Right cardiac atrium (tissue), 5 donors: ENCODE measurements at regions not wholly inside any gene's neighbourhood (a gene's known extent, or its start where the extent isn't known, plus 50 kb on each side); places are given as distances from the start of the nearest gene placed in this dataset.

Experiments
- ATAC-seq, 2 donors: fragments of 200-7000 bp; cut with Tn5 transposase; one replicate each; pipeline versions ENCODE4 v1.8.0 to v1.9.1; 2020; ENCODE audit warnings: moderate library complexity in 2 of 2, mild to moderate bottlenecking in 1 of 2
- DNase-seq, 3 donors: peaks; one replicate each; pipeline ENCODE4 v3.0.0-alpha.2; 2020
- H3K27ac ChIP-seq: one replicate; pipeline ENCODE4 v1.5.1; 2013; ENCODE audit warnings: mild to moderate bottlenecking, low read length, control low read depth, moderate library complexity
- H3K27me3 ChIP-seq: one replicate; pipeline ENCODE4 v1.6.1; 2013; ENCODE audit not compliant: control insufficient read depth, insufficient read depth
- H3K4me1 ChIP-seq: one replicate; pipeline ENCODE4 v1.6.1; 2013; ENCODE audit warnings: low read length; ENCODE audit not compliant: control insufficient read depth, insufficient read depth
- H3K4me3 ChIP-seq: one replicate; pipeline ENCODE4 v1.5.1; 2013; ENCODE audit warnings: low read length, control low read depth
- H3K9me3 ChIP-seq: one replicate; pipeline ENCODE4 v1.6.1; 2013; ENCODE audit warnings: low read length; ENCODE audit not compliant: control insufficient read depth
- WGBS: extraction: QIAGEN DNeasy Blood & Tissue Kit; methylation state at CpG from one replicate; pipeline ENCODE4 v1.1.7; 2013; 5-methylcytosine and 5-hydroxymethylcytosine counted together
- intact Hi-C, 4 donors: fragments of 100-400 bp; cut with DNase I; formaldehyde crosslinking; loops; one replicate each; pipeline versions ENCODE4 v1.11.0 to v1.14.0; 2022 to 2023
- donor health status: healthy with polysubstance abuse.
- donor health status: DM: no; HTN: yes; CAD: no.
- donor health status: DM: no; HTN: no; CAD: no.
- donor health status: DM: no; HTN: yes; CAD: no; lungs with severe emphysema.
- donor health status: DM: yes; HTN: yes; CAD: no.

DNA sequence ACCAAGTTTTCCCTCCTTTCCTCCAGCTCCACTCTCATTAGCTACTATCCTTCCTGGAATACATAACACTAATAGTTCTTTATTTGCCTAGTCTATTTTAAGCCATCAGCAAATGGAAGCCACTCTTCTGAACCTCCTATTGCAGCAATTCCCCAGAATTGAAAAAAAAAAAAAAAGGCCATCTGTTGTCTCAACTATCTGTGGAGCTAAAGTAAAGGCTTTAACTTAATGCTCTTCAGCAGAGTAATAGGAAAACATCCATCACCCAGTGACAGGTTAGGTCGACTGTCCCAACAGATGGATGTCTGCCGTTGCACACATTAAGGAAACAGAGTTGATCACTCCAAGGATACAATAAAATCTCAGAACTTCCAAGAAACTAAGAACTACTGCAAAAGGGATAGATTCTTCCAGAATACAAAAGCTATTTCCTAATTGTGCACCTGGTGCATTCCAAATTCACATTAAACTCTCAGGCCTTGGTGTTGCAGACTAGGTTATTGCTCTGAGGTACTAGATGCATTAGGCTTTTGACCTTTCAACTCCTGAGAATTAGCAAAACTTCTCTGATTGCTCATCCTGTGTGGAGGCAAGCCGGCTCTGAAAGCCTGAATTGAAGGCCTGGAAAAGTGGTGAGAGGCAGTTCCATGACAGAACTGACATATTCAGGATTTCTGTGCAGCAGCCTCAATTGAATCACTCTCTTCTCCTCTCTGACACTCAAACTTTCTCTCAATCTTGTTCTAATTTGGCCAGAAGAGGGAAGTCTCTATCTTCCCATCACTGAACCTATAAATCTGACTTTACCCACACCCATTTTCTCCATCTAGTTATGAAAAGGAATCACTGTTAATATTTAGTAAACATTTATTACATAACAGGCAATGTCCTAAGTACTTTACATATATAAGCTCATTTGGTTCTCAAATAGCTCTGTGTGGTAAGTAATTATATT, 238.4 kb upstream of the HMGA2 start:
- Histone ChIP-seq H3K9me3 (no peaks in the 10 kb centered on the region), H3K4me3 (no peak overlapping the region), H3K27me3 (no peaks in the 10 kb centered on the region), H3K27ac (no peak overlapping the region), H3K4me1 (no peaks in the 10 kb centered on the region)
- ATAC-seq = no peak
- intact Hi-C loops = no loop called here
- no peak for DNase-seq
- WGBS = 57% methylated on average over 3 of the region's 3 CpGs

DNA sequence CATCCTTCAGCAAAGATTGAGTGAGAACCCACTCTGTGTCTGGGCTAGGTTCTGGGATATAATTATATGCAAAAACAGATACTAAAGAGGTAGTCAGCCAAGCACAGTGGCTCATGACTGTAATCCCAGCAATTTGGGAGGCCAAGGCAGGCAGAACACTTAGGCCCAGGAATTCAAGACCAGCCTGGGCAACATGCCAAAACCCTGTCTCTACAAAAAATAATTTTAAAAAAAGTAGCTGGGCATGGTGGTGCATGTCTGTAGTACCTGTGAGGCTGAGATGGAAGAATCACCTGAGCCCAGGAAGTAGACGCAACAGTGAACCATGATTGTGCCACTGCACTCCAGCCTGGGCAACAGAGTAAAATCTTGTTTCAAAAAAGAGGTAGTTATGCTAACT, 237.5 kb upstream of the HMGA2 start:
- intact Hi-C loops = no loop called here
- 97% methylated on average over 1 of the region's 1 CpG for WGBS
- DNase-seq (no peak), ATAC-seq (no peak)
- Histone ChIP-seq H3K4me3 (no peak overlapping the region), H3K27me3 (no peaks in the 10 kb centered on the region), H3K9me3 (no peaks in the 10 kb centered on the region), H3K27ac (no peak overlapping the region), H3K4me1 (no peaks in the 10 kb centered on the region)

DNA sequence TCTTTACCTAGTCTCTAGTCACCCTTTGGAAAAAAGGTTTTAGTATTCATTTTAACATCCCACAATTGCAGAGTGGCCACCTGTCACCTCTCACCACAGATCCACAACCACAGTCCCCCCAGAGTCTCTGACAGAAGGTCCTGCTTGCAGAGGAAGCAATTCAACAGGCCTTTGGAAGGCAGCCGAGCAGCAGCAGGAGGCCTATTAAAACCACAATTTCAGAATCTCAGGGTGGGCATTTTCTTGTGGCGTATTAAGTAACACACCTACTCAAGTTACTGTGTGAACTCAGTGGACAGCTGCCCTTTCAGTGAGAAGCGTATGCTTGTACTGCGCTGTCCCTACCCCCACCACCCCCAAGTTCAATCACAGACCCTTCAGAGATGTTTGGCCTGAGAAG, 234.0 kb upstream of the HMGA2 start:
- no peaks in the 10 kb centered on the region for H3K4me1 ChIP-seq
- H3K4me3 ChIP-seq = no peak overlapping the region
- no peaks in the 10 kb centered on the region for H3K9me3 ChIP-seq
- intact Hi-C loops = no loop called here
- ATAC-seq = no peak
- no peaks in the 10 kb centered on the region for H3K27me3 ChIP-seq
- 95% methylated on average over 4 of the region's 4 CpGs for WGBS
- H3K27ac ChIP-seq = no peak overlapping the region
- no peak for DNase-seq

DNA sequence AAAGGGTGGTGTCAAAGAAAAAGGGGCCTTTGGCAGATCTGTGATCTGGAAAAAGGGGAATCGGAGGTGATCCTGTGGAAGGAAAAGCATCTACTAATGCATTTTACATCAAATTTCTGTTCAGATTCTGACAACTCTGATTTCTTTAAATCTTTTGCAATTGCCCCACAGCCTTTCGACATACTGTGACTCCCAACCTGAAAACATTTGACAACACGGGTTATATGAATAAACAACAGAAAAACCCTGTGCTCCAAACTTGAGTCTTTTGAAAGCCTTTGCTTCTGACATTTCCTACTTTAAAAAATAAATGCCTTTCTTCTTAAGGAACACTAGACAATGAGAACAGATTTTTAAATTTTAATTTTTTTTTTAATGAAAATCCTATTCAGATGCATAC, 231.9 kb upstream of the HMGA2 start:
- Histone ChIP-seq H3K9me3 (no peaks in the 10 kb centered on the region), H3K4me3 (no peak overlapping the region), H3K4me1 (no peaks in the 10 kb centered on the region), H3K27ac (no peak overlapping the region), H3K27me3 (no peaks in the 10 kb centered on the region)
- WGBS = 94% methylated on average over 3 of the region's 3 CpGs
- no peak for ATAC-seq
- intact Hi-C loops = no loop called here
- no peak for DNase-seq

DNA sequence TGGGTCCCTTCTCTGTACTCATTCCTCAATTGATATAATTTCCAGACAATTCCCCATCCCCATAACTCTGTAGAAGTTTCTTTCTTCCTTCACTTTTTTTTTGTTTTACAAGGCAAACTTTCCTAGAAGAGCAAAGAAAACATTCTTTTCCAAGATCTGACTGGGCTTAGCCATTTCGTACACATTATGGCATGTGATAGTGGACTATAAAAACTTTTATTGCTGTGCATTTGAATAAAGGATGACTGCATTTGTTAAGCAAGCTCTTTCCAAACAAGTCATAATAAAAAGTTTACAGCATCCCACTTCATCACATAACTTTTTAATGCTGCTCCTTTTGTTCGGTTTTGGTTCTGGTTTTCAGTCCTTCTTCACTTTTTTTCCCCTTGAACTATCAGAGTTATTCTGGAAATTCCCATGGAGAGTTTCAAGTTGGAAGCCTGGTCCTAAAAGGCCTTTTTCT, 231.0 kb upstream of the HMGA2 start:
- no peak overlapping the region for H3K27ac ChIP-seq
- ATAC-seq (no peak), DNase-seq (no peak)
- H3K4me3 ChIP-seq = no peak overlapping the region
- no peaks in the 10 kb centered on the region for H3K4me1 ChIP-seq
- no peaks in the 10 kb centered on the region for H3K27me3 ChIP-seq
- intact Hi-C loops = no loop called here
- no peaks in the 10 kb centered on the region for H3K9me3 ChIP-seq
- 72% methylated on average over 2 of the region's 2 CpGs for WGBS

DNA sequence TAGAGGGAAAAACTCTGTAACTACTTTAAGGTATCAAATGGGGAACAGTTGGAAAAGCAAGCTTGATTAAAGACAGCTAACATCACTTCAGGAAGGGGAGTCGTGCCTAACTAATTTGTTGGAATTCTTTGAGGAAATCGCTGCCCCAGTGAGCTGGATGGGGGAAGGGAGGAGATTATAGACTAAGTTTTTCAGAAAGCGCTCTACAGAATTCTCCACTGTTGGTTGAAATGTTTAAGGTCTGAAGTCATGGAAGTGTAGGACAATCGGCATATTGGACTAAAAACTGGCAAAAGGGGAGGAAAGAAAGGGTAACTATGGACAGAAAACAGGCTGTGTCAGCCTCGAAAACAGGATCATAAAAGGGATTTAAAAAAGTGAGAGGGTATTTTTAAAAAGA, 229.9 kb upstream of the HMGA2 start:
- ATAC-seq (no peak), DNase-seq (no peak)
- intact Hi-C loops = no loop called here
- 36% methylated on average over 5 of the region's 5 CpGs for WGBS
- Histone ChIP-seq H3K9me3 (no peaks in the 10 kb centered on the region), H3K27ac (no peak overlapping the region), H3K4me3 (no peak overlapping the region), H3K4me1 (no peaks in the 10 kb centered on the region), H3K27me3 (no peaks in the 10 kb centered on the region)

DNA sequence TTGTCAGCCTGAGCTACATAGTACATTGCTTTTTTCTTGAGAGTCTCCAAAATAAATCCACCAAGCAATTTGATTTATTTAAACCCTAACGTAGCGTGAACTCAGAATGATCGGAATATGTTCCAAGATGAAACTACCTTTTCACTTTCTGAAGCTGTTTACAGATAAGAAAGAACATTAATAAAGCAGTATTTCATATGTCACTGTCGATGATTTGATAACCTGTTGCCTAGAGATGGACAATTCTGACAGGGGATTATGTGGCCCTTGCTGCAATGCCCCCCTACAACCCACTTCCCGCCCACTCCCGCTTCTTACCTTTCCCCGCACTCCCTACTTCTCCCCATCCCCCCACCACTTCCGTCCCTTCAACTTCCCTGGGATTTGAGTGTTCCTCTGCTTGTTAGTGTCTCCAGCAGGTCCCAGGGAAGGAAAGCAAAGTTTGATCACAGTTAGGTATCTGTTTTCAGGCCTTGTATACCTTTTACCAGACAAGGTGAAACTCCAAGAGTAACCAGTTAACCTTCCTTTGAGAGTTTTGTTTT, 229.2 kb upstream of the HMGA2 start:
- Histone ChIP-seq H3K4me3 (no peak overlapping the region), H3K9me3 (no peaks in the 10 kb centered on the region), H3K27ac (no peak overlapping the region), H3K4me1 (no peaks in the 10 kb centered on the region), H3K27me3 (no peaks in the 10 kb centered on the region)
- ATAC-seq = no peak
- DNase-seq = no peak
- 76% methylated on average over 8 of the region's 8 CpGs for WGBS
- intact Hi-C loops = no loop called here

DNA sequence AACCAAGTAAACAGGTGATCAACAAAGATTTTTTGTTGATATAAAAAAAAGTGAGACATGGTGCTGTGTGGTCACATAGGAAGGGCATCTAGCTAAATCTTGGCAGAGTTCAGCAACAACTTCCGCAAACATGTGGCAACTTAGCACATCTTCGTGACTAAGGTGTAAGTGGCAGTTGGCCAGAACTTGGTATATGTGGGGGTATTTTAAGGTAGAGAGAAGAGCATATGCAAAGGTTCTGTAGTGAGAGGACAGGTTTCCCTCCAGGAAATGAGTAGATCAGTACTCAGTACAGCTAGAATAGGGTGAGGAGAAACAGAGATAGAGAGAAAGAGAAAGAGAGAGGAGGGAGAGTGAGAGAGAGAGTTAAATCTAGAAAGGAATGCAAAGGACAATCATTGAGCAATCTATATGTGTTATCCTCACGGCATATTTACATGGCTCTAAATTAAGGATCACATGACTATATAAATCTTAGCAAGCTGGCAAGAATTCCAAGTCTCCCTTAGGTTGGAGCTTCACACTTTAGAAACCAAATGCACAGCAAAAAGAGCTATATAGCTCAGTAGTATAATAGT, 227.7 kb upstream of the HMGA2 start:
- DNase-seq (no peak), ATAC-seq (no peak)
- Histone ChIP-seq H3K27me3 (no peaks in the 10 kb centered on the region), H3K4me3 (no peak overlapping the region), H3K9me3 (no peaks in the 10 kb centered on the region), H3K27ac (no peak overlapping the region), H3K4me1 (no peaks in the 10 kb centered on the region)
- WGBS = 72% methylated on average over 3 of the region's 3 CpGs
- intact Hi-C loops = no loop called here

DNA sequence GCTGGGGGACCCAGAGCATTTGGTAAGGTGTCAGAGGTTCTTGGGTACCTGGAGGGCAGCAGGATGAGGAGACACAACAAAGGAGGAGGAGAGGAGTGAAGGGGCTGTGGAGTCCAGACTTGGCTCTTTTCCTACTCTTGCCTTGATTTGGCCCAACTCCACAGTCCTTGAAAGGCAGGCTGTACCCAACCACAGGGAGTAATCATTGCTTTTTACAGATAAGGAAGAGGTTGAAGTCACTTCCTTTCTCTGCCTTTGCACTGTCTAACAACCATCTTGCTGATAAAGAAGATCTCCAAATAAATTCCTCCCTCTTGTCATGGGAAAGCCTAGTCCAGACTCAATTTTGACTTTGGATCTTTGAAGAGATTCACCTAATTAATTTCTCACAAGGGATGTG, 226.8 kb upstream of the HMGA2 start:
- Histone ChIP-seq H3K27me3 (no peaks in the 10 kb centered on the region), H3K4me1 (no peaks in the 10 kb centered on the region), H3K27ac (no peak overlapping the region), H3K4me3 (no peak overlapping the region), H3K9me3 (no peaks in the 10 kb centered on the region)
- ATAC-seq = no peak
- DNase-seq = no peak
- intact Hi-C loops = no loop called here

DNA sequence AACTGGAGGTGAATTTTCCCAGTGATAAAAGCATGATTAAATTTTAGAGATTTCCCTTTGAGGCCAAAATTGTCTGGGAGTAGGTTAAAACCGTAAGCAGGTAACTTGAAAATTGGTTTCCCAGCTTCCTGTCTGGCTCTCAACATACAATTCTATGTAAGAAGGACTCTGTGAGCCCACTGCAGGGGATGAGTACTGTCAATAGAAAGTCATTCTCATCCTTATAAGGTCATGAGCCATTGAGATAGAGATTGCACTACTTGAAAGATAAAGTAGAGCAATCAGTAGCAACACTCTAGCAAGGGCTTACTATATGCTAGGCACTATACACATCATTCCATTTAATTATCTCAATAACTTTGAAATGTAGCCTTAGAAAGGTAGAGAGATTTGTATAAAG, 225.6 kb upstream of the HMGA2 start:
- 85% methylated on average over 1 of the region's 1 CpG for WGBS
- no peaks in the 10 kb centered on the region for H3K27me3 ChIP-seq
- peaks cover 2% of the 10 kb centered on the region for H3K4me1 ChIP-seq
- ATAC-seq = no peak
- no peaks in the 10 kb centered on the region for H3K9me3 ChIP-seq
- DNase-seq = no peak
- intact Hi-C loops = no loop called here
- no peak overlapping the region for H3K27ac ChIP-seq
- no peak overlapping the region for H3K4me3 ChIP-seq

DNA sequence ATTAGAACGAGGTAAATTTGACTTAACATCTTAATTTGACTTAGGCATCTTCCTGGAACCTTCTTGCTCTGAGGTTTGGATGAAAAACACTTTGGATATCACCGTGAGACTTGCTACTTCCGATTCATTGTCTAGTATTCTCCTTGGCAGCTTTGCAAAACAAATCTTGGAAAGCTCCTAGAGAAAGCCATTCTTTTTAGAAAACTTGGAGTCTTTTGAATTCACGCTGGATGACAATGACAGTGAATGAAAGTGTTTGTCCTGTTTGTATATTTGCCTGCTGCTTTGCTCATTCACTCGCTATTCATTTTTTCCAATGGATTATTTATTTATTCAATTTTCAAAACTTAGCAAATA, 222.1 kb upstream of the HMGA2 start:
- Histone ChIP-seq H3K27me3 (no peaks in the 10 kb centered on the region), H3K4me3 (no peak overlapping the region), H3K9me3 (no peaks in the 10 kb centered on the region), H3K4me1 (peaks cover 2% of the 10 kb centered on the region), H3K27ac (no peak overlapping the region)
- intact Hi-C loops = loop anchor here in 1 of 4 donors (5.0 kb wide), 1 partner anchor 380 kb away; no protein-coding TSS in a partner anchor
- WGBS = 20% methylated on average over 5 of the region's 5 CpGs
- DNase-seq (no peak), ATAC-seq (peak in 1 of 2 donors; percentile 31)
